GM12892 (cell line): ENCODE measurements at regions not wholly inside any gene's neighbourhood (a gene's known extent, or its start where the extent isn't known, plus 50 kb on each side); places are given as distances from the start of the nearest gene placed in this dataset.

ENCODE experiments used
- DNase-seq: peaks from one replicate; pipeline ENCODE4 v3.0.0; 2011; ENCODE audit not compliant: insufficient read length
- FAIRE-seq: peaks from 2 replicates; lab custom pipeline; 2011; peaks lifted over from hg19 to GRCh38; lab: Jason Lieb, UNC
- POLR2A ChIP-seq: IDR thresholded peaks from 2 replicates; pipeline ENCODE4 v1.6.1; 2011; ENCODE audit warnings: low read depth, low read length, control low read depth
- POLR2AphosphoS5 ChIP-seq: IDR thresholded peaks from 2 replicates; pipeline ENCODE4 v1.6.1; 2011; ENCODE audit warnings: low read depth, low read length, control low read depth
- TAF1 ChIP-seq: IDR thresholded peaks from 2 replicates; pipeline ENCODE4 v1.6.1; 2011; ENCODE audit warnings: low read depth, mild to moderate bottlenecking, control low read depth, low read length, borderline replicate concordance

- no peak for DNase-seq
- FAIRE-seq, result no peak
- TF ChIP-seq POLR2A (no peak), TAF1 (no peak), POLR2AphosphoS5 (no peak)
Measured at GRCh38 chr18:41745166-41746049, 209.6 kb upstream of the PIK3C3 start.

GRCh38 chr18:41744421-41745030 lies 210.5 kb upstream of the PIK3C3 start:
- TF ChIP-seq POLR2A (no peak), POLR2AphosphoS5 (no peak), TAF1 (no peak)
- no peak for DNase-seq
- FAIRE-seq, result no peak

- FAIRE-seq, result no peak
- TF ChIP-seq POLR2A (no peak), TAF1 (no peak), POLR2AphosphoS5 (no peak)
- DNase-seq, result no peak
Measured at GRCh38 chr18:41737218-41737617, 217.8 kb upstream of the PIK3C3 start.

- FAIRE-seq (no peak), DNase-seq (no peak)
- TF ChIP-seq TAF1 (no peak), POLR2A (no peak), POLR2AphosphoS5 (no peak)
Measured at GRCh38 chr18:41734917-41735316, 220.1 kb upstream of the PIK3C3 start.

GRCh38 chr18:41732356-41732755 lies 222.7 kb upstream of the PIK3C3 start:
- TF ChIP-seq POLR2AphosphoS5 (no peak), POLR2A (no peak), TAF1 (no peak)
- no peak for DNase-seq
- no peak for FAIRE-seq

- TF ChIP-seq TAF1 (no peak), POLR2AphosphoS5 (no peak), POLR2A (no peak)
- DNase-seq (no peak), FAIRE-seq (no peak)
Measured at GRCh38 chr18:41731884-41732283, 223.2 kb upstream of the PIK3C3 start.

GRCh38 chr18:41724195-41724594 lies 230.8 kb upstream of the PIK3C3 start:
- DNase-seq (no peak), FAIRE-seq (no peak)
- TF ChIP-seq POLR2A (no peak), POLR2AphosphoS5 (no peak), TAF1 (no peak)

GRCh38 chr18:41721103-41721790 lies 233.8 kb upstream of the PIK3C3 start:
- TF ChIP-seq POLR2A, result no peak
- no peak for TF ChIP-seq POLR2AphosphoS5
- no peak for TF ChIP-seq TAF1
- FAIRE-seq (no peak), DNase-seq (no peak)

GRCh38 chr18:41720226-41720625 lies 234.8 kb upstream of the PIK3C3 start:
- FAIRE-seq, result no peak

GRCh38 chr18:41719808-41720207 lies 235.2 kb upstream of the PIK3C3 start:
- TF ChIP-seq TAF1 (no peak), POLR2AphosphoS5 (no peak), POLR2A (no peak)
- no peak for DNase-seq
- FAIRE-seq, result no peak

More at GRCh38 chr18:41720226-41720625, 234.8 kb upstream of the PIK3C3 start:
- DNase-seq, result no peak
- TF ChIP-seq POLR2A (no peak), TAF1 (no peak), POLR2AphosphoS5 (no peak)

- FAIRE-seq (no peak), DNase-seq (no peak)
- no peak for TF ChIP-seq POLR2A
- no peak for TF ChIP-seq POLR2AphosphoS5
- no peak for TF ChIP-seq TAF1
Measured at GRCh38 chr18:41714872-41715271, 240.2 kb upstream of the PIK3C3 start.

- no peak for DNase-seq
- FAIRE-seq, result no peak
- TF ChIP-seq TAF1 (no peak), POLR2A (no peak), POLR2AphosphoS5 (no peak)
Measured at GRCh38 chr18:41713969-41714825, 240.8 kb upstream of the PIK3C3 start.

- FAIRE-seq (no peak), DNase-seq (no peak)
- TF ChIP-seq TAF1 (no peak), POLR2A (no peak)
Measured at GRCh38 chr18:41706301-41706700, 248.7 kb upstream of the PIK3C3 start.
